Right lung (tissue), 2 donors: ENCODE measurements at regions not wholly inside any gene's neighbourhood (a gene's known extent, or its start where the extent isn't known, plus 50 kb on each side); places are given as distances from the start of the nearest gene placed in this dataset.

Experiments
- DNase-seq, 2 donors: peaks; one replicate each; pipeline ENCODE4 v3.0.0-alpha.2; 2013

DNA sequence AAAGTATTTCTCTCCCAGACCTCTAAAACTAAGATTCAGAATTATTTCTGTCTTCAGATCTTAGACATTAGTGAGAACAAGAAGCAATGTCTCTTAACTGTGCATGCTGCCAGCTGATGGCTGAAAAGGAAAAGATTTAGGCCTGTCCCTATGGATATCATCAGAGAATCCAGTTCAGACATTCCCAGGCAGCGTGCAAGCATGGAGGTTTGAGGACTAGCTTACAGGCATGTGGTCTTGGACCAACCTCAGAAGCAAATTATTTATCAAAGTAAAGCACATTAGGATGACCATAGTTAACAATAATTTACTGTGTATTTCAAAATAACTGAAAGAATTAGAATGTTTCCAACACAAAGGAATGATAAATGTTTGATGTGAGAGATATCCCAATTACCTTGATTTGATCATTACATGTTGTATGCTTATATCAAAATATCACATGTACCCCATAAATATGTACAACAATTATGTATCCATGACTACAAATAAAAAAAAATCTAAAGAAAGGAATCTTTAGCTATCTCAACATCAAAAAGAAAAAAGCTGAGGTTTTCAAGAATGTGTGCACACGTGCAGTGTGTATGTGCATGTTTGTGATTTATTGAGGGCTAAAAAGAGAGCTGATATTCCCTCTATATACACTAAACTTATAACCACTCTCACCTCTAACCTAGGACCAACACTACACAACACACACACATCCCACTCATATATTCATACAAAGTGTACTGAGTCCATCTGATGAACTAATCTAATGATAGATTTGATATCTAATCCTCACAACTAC, 108.9 kb upstream of the THBS1 start:
- DNase-seq, result no peak

DNA sequence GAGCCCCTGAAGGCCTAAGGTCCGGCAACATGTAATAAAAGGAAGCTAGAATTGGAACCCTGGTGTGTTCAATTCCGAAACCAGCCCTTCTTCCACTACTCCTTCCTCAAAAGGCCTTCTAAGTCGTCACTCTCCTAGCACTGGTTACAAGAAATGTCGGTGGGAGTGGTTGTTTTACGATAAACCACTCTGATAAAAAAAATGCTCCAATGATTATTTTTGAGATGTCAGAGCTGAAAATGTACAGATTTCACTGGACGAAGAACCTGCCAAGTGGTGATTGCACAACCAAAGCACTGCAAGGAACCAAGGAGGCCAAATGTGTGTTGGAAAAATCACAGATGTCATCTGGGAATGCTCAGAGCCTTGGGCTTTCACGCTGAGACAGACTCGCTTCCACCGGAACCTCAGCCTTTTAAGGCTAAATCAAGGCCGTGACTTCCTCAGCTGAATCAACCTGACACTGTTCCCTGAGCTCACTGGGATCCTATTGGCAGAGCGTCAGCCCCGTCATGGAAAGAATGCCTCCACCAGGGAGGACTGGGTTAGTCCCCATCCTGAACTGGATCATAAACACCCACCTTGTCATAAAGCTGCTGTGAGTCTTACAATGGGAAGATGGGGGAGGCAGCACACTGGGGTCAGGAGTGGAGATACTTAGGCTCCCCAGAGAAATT, 108.1 kb upstream of the THBS1 start:
- DNase-seq, result peak; percentile 95 to 97

DNA sequence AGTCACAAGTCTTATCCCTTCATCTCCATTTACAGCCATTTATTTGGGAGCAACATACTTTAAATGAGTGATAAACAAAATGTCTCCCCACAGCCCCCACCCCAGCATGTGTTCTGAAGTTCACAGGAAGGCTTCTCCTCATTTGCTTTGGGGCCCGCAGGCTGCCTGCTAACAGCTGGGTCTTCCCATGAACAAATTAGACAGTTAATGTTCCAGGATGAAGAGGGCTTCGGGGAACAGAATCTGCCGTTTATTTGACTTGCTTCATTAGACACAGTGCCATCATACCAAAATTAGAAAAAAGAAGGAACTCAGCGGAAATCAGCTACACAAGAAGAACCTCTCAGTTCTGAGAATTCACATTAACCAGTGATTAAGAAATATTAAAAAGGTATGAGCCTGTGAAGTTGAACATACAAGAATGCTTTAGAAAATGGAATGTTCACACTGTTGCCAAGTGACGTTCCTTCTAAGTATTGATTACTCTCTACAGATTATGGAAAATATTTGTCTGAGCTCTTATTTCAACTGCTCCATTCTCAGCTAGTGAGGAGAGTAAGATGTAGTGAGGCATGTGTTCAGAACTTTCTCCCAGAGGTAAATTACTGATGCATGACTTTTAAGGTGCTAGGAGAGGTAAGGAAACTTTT, 107.5 kb upstream of the THBS1 start:
- DNase-seq, result peak; percentile 76 to 80

DNA sequence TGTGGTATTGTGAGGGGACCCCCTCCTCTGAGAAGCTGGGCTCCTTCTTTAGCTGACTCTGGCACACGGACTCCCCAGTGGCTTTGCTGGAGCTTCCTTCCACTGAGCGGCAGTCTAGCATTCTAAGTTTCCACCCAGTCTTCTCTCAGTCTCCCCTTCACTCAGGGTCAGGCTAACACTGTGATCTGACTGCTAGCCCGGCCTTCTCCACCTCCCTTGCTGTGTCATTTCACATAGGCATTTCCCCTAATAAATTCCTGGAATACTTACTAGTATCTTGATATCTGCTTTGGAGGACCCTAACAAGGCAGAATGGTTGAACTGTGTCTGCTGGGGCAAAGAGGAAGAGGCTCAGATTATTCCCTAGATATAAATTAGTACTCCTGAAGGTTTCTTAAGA, 106.2 kb upstream of the THBS1 start:
- DNase-seq, result no peak

DNA sequence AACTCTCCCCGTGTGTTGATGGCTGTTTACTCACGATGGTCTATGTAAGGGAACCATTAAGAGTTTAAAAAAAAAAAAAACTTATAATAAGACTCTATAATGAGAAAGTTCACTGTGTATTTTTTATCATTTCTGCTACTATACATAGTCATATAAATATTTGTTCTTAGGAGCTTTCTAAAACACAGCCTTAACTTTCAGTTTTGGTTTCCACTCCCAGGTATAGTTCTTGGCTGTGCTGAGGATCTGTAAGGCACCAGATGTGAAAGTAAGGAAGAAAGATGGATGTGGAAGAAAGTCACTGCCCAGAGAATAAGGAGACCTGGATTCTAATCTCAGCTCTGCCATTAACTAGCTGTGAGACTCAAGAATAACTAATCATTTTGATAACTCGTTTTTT, 101.9 kb upstream of the THBS1 start:
- DNase-seq, result no peak

DNA sequence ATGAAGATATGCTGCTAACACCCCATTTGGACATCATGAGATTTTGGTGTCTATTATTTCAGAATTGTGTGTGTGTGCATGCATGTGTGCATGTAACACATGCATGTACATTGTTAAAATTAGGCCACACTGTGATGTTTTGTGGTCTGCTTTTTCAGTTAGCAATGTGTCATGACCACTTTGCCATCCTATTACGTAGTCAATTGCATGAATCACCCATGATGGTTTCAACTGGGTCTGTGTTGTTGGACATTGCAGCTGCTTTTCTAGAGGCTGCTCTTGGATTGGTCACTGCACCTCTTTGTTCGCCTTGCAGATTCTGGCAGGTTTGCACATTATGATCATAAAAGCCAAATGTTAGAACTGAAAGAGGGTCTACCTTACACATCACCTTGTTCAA, 101.0 kb upstream of the THBS1 start:
- DNase-seq, result no peak

DNA sequence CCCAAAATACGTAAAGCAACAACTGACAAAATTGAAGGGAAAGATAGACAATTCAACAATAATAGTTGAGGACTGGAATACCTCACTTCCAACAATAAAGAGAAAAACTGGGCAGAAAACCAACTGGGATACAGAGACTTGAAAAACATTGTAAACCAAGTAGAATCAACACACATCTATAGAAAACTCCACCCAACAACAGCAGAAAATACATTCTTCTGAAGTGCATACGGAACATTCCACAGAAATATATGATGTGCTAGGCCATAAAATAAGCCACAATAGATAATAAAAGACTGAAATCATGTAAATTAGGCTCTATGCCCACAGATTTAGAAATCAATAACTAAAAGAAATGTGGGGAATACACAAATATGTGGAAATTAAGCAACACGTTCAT, 98.4 kb upstream of the THBS1 start:
- DNase-seq, result no peak

DNA sequence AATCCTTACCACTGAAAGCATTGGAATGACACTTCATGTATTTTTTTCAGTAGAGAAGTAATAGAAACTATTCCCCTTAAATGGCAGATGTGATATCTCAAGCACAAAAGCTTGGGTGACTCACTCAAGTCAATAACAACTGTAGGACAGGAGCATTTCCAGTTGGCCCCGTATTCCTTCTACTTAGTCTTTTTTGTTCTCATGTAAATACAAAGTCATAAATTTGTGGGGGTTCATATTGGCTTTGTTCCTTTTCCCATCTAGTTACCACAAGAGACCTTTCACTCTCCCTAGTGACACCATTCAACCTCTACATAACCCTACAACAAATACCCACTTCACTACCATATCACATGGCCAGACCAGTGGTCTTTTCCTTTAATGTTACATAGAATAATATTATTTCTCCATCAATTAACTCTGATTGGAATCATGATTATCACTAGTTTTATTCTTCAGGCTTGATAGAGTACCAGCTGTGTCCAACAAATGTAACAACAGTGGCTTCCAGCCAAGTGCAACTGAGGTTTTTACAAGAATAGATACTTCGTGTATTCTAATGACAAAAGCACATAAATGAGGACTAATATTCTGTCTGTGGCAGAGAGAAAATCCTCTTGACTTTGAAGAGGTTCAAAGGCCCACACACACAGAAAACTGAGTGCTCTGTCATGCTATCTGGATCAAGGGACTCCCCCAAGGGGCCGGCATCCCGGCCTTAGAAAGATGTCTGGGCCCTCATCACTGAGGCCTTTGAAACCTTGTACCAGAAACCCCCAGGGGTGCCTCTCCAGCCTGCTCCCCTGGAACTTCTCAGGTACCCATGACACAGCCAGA, 94.0 kb upstream of the THBS1 start:
- peak in 1 of 2 donors; percentile 57 for DNase-seq

DNA sequence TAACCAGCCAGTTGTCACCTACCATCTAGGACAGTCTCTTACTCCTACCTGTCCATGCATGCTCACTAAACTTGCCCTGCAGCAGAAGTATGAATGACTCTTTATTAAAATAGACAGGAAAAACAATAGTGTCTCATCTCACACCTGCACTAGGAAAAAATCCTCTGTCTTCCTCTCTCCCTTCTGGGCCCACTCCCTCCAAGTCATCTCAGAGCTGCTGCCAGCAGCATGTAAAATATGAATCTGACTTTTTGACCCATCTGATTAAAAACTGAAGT, 93.5 kb upstream of the THBS1 start:
- DNase-seq, result no peak

DNA sequence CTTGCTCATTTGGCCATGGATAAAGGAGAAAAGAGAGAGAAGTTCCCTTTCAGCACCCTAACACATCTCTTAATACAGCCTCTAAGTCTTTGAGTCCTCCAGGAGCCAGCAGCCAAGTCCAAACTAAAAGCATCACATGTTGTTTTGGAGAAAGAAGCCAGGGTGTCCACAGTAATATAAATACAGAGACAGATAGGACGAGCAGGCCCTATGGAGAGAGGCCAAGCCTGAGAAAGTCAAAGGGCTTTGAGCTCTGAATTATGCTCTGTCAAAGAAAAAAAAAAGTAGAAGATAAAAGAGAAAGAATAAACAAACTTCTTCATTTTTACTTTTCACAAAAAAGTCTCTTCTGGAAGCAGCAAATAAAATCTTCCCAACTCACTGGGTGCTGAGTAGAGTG, 92.4 kb upstream of the THBS1 start:
- DNase-seq, result peak in 1 of 2 donors; percentile 51

DNA sequence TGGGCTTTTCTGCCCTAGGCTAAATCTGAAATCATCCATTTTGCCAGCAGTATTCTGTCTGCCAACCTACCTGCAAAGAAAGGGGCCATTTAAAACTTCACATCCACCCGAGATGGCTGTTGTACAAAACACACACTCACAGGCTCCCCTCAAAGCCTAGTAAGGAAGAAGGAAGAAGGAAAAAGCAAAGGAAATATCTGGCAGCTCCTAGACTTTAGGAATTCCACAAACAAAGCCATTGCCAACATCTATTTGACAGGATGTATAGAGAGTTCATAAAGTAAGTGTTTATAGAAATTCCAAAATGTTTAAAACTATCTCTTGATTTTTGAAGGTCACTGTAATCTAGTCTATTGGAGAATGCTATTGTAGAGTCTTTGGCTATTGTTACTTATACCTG, 91.9 kb upstream of the THBS1 start:
- DNase-seq, result no peak

DNA sequence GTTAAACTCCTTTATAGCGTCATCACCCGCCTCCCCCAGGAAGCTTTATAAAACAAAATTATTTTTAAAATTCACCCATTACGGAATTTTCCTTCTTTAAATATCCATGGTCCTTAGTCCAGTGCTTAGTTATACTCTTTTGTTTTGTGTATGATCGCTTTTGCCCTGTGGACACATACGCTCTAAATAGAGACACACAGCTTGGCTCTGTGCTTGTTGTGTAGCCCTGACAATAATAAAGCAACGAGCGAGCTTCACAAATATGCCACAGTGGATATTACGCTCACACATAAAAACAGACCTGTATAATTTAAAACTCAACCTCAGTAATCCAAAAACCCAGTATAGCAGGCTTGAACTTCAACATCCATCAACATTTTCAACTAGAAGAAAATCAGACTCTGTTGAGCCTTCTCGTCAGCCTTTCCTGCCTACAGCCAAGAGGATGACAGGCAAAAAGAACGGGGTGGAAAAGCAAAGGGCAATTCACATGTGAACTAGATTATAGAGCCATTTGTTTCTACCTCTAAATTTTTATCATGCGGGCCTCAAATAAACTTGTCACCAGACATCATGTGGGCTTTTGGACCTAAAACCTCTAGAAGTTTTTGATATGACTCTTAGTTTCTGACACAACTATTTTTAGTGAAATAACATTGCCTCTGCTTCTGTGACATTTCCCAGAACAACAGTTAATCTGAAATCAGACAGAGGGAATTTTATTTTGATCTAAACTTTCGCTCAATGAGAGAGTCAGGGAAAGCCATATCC, 89.6 kb upstream of the THBS1 start:
- no peak for DNase-seq

DNA sequence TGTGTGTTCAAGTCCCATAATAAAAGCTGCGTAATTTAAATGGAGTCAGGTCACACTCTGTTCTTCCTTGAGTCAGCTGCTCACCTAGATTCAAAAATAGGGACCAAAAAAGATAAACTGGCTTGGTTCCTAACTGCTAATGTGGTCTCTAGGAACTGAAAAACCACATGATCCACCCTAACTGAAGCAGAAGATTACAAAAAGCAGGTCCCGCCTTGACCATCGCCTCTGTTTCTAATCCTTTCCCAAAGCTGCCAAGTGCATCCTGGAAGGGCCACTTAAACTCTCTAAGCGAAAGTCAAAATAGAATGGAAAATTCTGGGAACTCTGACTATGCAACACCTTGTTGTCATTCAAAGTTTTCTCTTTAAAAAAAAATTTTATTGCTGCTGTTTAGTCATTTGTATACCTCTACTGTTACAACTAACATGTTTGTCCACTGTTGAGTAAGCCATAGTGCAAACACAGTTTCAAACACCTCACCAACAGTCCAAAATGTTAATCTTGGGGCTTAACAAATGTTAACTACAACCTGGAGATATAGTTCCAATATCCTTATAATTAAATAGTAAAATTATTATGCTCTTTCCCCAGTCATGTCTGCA, 88.9 kb upstream of the THBS1 start:
- no peak for DNase-seq

DNA sequence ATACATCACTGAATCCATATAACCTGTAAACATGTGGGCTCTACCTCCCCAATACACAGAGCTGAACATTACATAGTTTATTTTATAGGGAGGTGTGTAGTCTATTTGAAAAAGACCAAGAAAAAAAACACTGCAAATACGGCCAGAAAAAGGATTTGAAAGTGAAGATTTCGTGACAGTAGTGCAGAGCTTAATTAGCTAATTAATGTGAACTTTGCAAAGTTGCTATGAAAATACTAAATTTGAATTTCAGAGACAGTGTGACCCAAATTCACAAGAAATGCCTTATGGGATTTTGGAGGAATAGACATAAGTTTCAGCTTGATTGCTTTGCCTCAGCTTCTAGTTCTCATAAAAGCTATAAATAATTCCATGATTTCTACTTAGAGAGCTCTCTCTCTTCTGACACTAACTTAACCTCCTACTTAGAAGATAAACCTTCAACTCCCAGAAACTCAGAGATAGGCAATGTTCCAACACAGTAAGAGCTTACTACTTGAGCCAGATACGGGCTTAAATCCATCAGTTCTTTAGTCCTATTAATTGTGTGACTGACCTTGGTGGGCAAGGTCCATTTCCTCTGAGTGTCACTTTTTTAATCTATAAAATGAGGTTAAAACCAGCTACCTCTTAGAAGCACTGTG, 87.3 kb upstream of the THBS1 start:
- no peak for DNase-seq

DNA sequence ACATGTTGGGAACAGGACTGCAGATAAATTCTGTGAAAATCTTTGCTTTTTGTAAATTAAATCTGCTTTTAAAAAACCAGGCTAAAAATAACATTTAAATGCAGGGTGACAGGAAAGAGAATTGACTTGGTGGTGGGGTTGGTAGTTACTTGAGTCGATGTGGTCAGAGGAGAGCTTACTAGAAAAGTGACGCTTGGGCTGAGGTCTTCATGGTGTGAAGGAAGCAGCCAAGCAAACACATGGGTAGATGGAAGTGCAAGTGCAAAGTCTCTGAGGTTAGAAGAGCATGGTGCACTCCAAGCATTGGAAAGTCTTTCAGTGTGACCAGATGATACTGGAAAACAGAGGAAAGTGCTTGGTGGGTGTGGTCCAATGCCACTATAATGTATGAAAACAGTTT, 86.4 kb upstream of the THBS1 start:
- no peak for DNase-seq

DNA sequence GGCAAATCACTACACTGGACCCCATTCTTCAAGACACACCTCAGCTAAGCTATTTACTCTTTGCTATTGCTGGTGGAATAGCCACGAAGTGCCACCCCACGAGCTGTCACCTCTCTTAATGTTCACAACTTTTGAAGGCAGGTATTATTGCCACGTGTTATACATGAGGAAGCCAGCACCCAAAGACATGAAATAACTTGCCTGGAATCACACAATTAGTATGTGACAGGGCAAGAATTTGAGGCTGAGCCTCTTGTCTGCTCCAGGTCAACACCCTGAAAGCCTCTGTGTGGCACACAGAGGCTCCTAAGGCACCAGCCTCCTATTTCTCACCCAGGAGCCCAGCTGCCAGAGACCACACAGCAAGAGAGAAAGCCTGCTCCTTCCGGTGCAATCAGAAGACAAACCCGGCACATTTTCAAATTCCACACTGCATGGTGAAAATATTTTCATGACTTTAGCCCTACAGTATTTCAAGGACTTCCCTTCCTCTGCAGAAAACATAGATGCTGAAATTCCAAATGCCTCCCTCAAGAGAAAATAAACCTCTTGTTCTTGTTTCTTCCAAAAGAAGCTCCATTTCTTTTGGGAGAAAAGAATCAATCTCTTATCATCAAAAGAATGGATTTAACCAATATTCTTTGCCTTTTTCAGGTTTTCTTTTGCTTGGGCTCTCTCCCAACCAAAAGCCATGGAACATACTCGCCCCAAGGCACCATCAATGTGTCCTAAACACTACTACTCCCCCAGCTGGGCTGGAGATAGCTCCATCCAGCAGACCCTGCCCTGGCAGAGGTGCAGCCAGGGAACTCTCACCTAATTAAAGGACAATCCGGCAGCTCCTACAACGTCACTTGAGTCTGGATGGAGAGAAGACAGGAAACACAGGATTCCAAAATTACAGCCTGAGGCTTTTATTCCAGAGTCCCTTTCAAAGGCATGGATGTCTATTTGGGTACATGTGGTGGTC, 84.7 kb upstream of the THBS1 start:
- DNase-seq, result peak in 1 of 2 donors; percentile 45

DNA sequence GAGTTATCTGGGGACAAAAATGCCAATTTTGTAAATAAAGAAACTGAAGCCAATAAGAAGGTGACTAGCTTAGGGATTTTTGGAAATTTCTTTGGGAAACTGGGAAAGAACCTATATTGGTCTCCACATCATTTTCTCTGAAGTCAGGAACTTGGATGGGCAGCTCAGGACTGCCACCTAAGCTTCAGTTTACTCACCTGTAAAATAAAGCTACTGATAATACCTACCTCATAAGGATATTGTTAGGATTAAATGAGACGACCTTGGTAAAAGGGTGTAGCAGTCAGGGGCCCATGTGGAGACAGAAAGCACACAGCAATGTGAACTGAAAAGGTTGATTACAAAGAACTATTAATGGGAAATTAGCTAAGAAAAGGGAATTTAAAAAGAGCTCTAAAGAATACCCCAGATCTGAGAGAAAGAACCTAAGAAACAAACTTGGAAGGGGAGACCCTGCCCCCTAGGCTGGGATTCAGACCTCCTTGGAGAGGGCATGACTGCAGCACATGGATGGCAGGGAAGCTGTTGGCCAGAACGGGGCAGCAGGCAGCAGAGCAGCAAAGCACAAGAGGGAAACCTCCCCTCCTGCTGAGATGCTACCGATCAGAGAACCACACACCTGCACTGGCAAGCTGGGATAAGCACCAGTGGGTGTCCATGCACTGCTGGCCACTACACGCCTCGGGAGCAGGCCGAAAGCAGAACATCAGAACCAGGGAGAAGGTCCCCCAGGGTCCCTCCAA, 83.7 kb upstream of the THBS1 start:
- DNase-seq, result no peak

DNA sequence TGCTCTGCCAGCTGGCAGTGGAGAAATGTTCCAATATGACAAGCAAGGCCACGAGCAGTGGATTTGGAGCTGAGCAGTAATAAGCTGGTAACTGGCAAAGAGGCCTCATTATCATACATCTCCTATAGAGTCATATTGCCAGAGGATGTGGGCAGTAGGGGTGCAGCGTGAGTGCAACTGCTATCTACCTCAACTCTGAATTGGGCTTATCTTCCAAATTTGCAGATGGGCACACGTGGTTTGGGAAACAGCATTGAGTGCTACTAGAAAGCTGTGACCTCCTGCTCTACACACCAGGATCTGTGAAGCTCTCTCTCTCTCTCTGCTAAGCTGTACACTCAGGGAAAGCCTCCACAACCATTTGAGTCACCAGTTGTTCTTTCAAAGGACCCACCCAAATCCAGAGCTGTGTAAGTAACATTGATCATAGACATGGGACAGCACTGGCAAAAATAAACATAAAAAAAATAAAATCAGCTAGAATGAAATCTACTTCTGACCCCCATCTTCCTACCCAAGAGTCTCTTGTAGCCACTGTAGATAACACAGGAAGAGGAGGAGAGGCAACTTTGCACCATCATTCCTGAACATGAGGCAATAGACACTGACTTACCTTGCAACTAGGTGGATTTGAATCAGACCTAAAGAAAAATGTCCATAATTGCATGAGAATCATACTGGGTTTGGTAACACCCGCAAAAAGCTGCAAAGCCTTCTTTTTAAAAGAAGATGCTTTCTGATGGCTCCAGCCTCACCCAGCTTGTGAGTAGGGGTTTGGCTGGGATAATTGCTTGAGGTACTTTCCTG, 82.9 kb upstream of the THBS1 start:
- no peak for DNase-seq
